Stimulated activated CD4-positive, alpha-beta T cell treated with anti-CD3 and anti-CD28 coated beads, Interleukin-15, amount 100 ng/mL, for 24 hours (primary cell): ENCODE measurements at regions not wholly inside any gene's neighbourhood (a gene's known extent, or its start where the extent isn't known, plus 50 kb on each side); places are given as distances from the start of the nearest gene placed in this dataset.

Experiments used
- DNase-seq: peaks from one replicate; pipeline ENCODE4 v3.0.0-alpha.2; 2020

DNA sequence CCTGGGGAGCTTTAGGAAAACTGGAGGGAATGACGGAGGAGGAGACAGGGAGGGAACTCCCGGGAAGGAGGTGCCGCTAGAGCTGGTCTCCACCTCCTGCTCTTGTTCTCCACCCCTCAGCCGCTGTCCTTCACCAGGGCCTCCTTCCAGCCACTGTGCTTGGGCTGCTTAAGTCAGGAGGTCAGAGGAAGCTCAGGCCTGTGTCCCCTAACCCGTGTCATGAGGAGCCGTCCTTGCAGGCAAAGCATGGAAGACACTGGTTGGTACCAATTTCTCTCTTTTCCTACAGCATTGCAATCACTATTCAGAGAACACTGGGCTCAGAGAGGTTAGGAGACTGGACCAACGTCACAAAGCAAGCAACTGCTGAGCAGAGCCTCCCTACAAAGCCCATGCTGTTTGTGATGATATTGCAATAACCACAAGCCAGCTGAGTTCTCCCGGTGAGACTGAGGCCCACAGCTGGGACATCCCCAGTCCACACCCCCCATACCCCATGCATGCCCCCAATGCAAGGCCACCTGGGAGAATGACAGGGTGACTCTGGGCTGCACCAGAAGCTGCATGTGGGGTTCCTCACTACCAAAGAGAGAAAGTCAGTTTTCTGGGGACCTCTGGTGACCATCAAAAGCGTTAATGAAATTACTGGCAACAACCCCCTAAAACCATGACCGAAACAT lies 427.5 kb downstream of the NPHP4 start:
- no peak for DNase-seq

DNA sequence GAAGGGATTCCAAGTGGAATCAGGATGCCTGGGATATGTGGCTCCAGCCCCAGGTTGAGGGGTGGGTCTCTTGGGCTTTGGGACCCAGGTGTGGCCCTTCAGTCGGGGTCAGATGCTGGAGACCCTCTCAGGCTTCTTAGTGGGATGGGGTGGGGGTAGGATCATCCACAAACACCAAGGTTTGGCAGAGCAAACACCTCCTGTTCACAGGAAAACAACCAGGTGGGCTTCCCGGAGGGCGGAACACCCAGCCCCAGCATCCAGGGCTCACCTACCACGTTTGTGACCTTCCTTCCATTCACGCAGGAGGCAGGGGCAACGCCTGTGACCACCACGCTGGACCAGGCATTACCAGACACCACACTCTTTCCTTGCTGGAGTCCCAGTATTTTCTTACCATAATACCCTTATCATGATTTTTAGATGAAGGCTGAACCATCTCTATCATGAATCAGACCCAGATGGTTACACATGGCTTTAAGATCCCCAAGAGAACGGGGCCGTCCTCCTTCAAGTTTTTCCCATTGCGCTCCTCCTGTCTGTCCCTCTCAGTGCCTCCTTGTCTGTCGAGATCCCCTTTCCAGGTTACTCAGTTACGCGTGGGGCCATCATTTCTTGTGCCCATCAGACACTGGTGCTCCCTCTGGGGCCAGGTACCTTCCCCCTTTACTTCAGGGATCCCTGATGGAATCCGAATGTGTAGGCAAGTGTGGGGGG lies 428.2 kb downstream of the NPHP4 start:
- no peak for DNase-seq

DNA sequence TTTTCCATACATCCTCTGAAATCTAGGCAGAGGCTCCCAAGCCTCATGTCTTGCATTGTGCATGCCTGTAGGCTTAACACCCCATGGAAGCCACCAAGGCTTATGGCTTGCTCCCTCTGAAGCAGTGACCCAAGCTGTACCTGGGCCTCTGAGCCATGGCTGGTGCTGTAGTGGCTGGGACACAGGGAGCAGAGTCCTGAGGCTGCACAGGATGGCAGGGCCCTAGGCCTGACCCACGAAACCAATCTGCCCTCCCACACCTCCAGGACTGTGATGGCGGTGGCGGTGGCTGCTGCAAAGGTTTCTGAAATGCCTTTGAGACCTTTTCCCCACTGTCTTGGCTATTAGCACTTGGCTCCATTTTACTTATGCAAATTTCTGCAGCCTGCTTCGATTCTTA lies 429.5 kb downstream of the NPHP4 start:
- DNase-seq: no peak

DNA sequence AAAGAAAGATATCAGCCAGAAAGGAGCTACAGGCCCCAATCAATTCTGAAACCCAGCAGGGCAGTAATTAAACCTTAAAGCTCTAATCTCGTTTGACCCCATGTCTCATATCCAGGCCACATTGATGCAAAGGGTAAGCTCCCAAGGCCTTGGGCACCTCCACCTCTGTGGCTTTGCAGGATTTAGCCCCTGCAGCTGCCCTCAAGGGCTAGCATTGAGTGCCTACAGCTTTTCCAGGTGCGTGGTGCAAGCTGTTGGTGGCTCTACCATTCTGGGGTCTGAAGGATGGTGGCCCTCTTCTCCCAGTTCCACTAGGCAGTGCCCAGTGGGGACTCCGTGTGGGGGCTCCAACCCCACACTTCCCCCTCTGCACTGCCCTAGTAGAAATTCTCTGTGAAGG lies 429.9 kb downstream of the NPHP4 start:
- DNase-seq: no peak

DNA sequence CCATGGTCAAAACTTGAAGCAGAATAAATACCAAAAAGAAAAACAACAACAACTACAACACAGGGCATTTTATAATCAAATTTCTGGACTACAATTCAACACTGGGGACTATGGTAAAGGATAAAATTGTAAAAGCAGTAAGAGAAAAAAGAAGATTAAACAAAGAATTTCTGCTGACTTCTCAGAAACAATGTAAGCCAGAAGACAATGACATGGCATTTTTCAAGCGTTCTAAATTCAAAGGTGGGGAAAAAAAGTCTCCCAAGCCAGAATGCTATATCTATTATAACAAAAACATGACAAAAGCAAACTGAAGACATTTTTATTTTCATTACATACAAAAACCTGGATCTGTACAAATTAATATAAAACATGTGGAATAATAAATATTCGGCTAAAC lies 433.1 kb downstream of the NPHP4 start:
- DNase-seq: no peak

- no peak for DNase-seq
These were observed 436.4 kb downstream of the NPHP4 start for GRCh38 chr1:5555853-5556252.

GRCh38 chr1:5554784-5555183 lies 437.4 kb downstream of the NPHP4 start:
- DNase-seq: no peak

DNA sequence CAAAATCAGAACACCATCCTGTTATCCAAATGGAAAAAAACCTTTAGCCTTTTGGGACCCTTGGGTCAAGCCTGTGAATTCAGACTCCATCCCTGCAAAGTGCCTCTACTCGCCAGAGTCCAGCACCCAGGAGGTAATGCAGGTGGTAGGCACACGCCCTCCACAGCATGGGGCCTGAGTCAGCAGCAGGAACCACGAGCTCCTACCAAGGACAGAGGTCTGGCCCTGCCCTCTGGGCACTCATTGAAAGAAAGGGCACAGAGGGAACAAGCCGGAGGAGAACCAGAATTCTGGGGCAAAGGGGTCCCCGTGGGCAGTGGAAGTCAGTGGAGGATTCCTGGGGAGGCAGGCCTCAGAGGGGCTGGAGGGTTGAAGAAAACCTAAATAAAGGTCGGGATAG lies 438.1 kb downstream of the NPHP4 start:
- DNase-seq: no peak

DNA sequence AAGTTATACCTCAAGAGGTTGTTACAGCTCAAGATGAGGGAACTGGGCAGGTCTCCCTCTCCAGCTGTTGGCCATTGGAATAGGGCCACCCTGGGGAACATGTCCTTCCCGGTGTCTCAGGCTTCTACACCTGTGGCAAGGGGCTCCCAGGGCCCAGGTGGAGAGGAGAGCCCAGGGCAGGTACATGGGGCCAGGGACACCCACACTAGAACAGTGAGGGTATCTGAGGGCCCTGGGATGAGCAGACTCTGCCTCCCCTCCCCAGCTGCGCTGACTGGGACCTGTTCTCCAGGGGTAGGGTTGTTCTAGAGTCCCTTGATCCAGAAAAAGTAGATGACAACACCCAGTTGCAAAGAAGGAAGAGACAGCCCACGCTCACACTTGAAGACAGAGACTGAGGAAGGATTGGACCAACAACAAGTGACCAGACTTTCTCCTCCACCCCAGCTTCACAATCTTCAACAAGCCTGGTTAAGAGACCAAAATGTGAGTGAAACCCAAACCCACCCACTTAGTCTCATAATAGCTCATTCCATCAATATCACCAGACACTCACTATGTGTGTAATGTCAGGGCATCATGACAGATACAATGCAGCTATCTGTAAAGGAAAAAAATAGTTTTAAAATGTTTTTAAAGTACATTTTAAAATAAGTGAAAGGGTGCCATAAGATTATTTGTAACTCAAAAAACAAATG lies 439.3 kb downstream of the NPHP4 start:
- DNase-seq: no peak

GRCh38 chr1:5551274-5551975 lies 440.8 kb downstream of the NPHP4 start:
- DNase-seq: no peak

GRCh38 chr1:5548266-5548665 lies 444.0 kb downstream of the NPHP4 start:
- DNase-seq: no peak

DNA sequence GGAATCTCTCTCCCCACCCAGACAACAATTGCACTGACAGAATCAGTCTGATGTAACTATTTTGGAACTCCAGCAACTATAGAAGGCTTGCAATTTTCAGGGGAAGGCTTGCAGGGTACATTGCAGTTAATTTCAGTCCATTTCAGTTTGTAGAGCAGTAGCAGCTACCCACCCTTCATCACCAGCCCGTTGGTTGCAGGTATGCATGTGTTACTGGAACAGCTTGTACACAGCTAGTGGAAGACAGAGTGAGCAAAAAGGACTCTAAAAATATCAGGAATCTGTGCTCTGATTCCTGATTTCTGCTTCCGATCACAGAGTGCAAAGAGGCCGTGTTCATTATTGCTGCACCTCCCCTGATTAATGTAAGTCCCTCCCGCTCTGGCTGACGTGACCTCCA lies 449.0 kb downstream of the NPHP4 start:
- no peak for DNase-seq

GRCh38 chr1:5532811-5533210 lies 459.4 kb downstream of the NPHP4 start:
- no peak for DNase-seq

DNA sequence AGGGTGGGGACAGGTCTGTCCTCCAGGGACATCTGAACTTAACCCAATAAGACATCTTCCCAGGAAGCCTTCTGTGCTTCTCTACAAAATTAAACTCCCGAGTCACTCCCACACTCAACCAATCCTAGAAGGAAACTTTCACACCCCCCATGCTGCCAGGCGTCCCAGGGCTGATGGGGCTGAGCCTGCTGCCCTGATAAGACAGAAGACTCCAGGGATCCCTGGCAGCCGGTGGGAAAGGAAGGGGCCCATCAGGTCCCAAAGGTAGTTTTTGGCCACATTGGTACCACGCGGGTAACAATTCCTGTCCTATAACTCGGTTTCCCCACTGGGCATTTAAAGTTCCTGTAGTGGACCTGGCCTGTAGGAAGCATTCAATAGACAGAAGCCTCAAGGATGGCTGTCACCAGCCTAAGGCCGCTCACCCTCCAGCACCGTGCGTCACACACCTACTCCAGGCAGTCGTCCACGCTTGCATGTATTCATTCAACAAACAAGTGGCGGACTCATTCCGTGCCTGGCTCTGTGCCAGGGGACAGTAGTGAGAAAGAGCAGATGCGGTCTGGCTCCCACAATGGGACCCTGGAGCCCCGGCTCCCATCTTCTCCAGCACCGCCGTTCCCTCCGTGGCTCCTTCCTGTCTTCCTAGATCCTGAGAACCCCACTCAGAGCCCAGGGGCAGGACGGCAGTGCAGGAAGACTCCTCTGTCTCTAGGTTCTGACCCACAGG lies 465.2 kb downstream of the NPHP4 start:
- no peak for DNase-seq

GRCh38 chr1:5526385-5526750 lies 465.9 kb downstream of the NPHP4 start:
- no peak for DNase-seq

GRCh38 chr1:5525597-5526384 lies 466.4 kb downstream of the NPHP4 start:
- no peak for DNase-seq

DNA sequence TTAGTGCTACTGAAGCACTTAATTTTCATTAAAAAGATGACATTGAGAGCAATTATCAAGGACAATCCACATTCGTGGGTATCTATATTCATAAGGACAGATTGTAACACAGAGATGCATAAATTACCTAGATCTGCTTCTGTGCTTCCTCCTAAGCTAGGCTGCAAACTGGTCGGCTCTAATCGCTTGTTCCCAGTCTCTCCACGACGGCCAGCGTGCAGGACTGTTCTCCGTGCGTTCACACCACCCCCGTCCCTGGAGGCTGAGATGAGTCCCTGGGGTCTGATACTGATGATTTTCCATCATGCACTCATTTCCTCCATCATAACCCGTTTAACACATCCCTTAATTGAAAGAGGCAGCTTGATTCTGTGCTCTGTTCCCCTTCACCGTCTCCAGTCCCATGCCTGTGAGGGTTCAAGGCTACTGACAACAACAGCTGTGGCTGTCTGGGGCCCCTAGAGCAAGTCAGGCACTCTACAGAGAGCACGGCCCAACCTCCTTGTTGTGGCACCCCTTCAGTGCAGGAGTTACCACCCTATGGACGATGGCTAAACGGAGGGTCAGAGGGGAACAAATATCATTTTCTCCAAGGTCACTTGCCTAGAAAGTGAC lies 469.6 kb downstream of the NPHP4 start:
- no peak for DNase-seq

- no peak for DNase-seq
These were observed 472.7 kb downstream of the NPHP4 start for GRCh38 chr1:5519366-5520135.

DNA sequence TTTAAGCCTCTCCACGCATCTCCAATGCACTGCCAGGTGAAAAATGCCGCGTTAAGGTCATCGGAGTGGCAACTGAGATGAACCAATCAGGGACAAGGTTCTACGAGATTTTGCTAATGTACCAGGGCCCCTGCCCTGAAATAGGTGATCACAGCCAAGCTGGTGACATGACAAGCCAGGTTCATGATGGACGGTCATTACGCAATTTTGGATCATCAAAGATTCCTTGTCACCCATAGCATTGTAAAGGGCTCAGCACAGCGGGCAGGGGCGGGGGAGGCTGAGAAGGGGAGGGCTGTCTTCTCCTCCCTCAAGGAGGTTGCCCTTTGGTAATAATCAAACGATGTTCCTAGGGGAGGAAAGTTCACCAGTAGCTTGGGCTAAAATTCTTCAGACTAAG lies 475.5 kb downstream of the NPHP4 start:
- no peak for DNase-seq

GRCh38 chr1:5515501-5515900 lies 476.7 kb downstream of the NPHP4 start:
- DNase-seq: no peak
